ENCODE measurements at regions not wholly inside any gene's neighbourhood (a gene's known extent, or its start where the extent isn't known, plus 50 kb on each side); places are given as distances from the start of the nearest gene placed in this dataset.

DNA sequence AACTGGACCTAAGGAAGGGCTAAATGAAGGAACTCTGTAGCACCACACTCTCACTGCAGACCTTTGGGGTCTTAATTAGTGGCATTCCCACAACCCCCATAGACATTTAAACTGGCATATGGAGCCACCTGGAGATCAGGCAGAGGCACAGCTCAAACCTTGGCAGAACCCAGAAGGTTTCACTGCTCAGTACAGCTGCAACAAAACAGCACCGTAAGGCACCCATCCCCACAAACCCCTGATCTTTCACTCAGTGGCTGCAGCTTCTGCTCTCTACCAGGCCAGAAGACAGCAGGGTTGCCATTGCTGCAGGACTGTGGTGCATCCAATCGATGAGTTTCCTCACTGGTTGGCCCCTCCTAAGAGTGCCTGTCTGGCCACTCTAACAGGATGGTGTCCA lies 361.6 kb upstream of the VRK2 start:
- TF ChIP-seq, protein P1, sequence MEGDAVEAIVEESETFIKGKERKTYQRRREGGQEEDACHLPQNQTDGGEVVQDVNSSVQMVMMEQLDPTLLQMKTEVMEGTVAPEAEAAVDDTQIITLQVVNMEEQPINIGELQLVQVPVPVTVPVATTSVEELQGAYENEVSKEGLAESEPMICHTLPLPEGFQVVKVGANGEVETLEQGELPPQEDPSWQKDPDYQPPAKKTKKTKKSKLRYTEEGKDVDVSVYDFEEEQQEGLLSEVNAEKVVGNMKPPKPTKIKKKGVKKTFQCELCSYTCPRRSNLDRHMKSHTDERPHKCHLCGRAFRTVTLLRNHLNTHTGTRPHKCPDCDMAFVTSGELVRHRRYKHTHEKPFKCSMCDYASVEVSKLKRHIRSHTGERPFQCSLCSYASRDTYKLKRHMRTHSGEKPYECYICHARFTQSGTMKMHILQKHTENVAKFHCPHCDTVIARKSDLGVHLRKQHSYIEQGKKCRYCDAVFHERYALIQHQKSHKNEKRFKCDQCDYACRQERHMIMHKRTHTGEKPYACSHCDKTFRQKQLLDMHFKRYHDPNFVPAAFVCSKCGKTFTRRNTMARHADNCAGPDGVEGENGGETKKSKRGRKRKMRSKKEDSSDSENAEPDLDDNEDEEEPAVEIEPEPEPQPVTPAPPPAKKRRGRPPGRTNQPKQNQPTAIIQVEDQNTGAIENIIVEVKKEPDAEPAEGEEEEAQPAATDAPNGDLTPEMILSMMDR (IDR thresholded peaks at IDR 0.05), result no peak
- TF ChIP-seq EP300 (IDR thresholded peaks at IDR 0.05), result no peak

Measured in ovary (tissue), 3 donors.